SH-SY5Y (cell line): ENCODE measurements at regions not wholly inside any gene's neighbourhood (a gene's known extent, or its start where the extent isn't known, plus 50 kb on each side); places are given as distances from the start of the nearest gene placed in this dataset.

Source experiments
- GATA2 ChIP-seq: IDR thresholded peaks from 2 replicates; pipeline ENCODE4 v1.6.1; 2011; ENCODE audit warnings: mild to moderate bottlenecking, low read depth, low read length
- GATA3 ChIP-seq: IDR thresholded peaks from 2 replicates; pipeline ENCODE4 v1.6.1; 2011; ENCODE audit warnings: low read depth, mild to moderate bottlenecking, low read length, moderate library complexity

- TF ChIP-seq GATA2 (no peak), GATA3 (no peak)
Measured at GRCh38 chr10:121415063-121415399, 183.2 kb downstream of the FGFR2 start.
